ENCODE measurements at regions not wholly inside any gene's neighbourhood (a gene's known extent, or its start where the extent isn't known, plus 50 kb on each side); places are given as distances from the start of the nearest gene placed in this dataset.

DNA sequence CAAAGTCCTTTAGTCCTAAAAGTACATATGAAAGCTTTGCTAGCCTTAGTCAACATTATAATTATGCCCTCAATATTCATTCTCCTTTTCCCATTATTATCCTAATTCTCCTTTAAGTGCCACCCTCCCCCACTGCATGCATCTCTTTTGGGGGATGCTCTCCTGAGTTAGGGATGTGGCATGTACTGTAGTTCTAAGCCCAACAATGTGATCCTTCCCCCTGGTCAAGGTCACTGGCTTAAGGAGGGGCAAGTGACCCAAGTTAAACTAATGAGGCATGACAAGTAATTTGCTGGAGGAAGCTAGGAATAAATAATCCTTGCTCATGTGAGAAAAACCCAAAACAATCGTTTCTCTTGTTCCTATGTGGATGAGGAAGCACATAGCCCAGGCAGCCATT lies 343.9 kb upstream of the SUCLG2 start:
- ChIA-PET POLR2A (ENCODE audit: partially characterized antibody) (no interaction called here), CTCF (ENCODE audit: partially characterized antibody) (interaction anchor here (0.7 to 1.5 kb wide), 4 partner anchors 8 to 13 kb away, joined by 3 to 5 read pairs (median 4); no protein-coding TSS in a partner anchor)
- Histone ChIP-seq H2BK15ac (ENCODE audit: low read length) (no peak overlapping the region), H3K4ac (replicated peaks; ENCODE audit: insufficient read length, low read depth, low read length) (no peak overlapping the region), H2BK120ac (replicated peaks; ENCODE audit: low read depth, low read length) (no peak overlapping the region), H3K9me3 (ENCODE audit: insufficient read depth in 2 of 2, low read depth in 1 of 2, low read length in 1 of 2) (0 out of 4 replicates have a peak, but pooled peaks cover 0 to 3% of the 10 kb centered on the region in 2 experiments), H3K23ac (ENCODE audit: insufficient read length) (no peak overlapping the region), H3K36me3 (ENCODE audit: control insufficient read depth in 2 of 4, insufficient read depth in 4 of 4, low read length in 3 of 4) (no peaks in the 10 kb centered on the region), H4K91ac (replicated peaks; ENCODE audit: insufficient read length, low read length) (no peak overlapping the region), H3K18ac (ENCODE audit: extremely low read depth, low read length) (no peak overlapping the region), H2AFZ (ENCODE audit: low read length) (no peak overlapping the region), H3K4me3 (ENCODE audit: extremely low read depth in 1 of 4, insufficient read depth in 2 of 4, low read depth in 3 of 4, low read length in 4 of 4) (no peak overlapping the region; a peak in 1 of 8 replicates), H3K27me3 (replicated peaks in 1 of 4; ENCODE audit: control insufficient read depth in 3 of 4, extremely low read depth in 1 of 4, insufficient read depth in 3 of 4, low read length in 3 of 4) (peaks cover 0 to 2% (median 0%) of the 10 kb centered on the region in 4 experiments; a peak in 1 of 7 replicates), H3K23me2 (ENCODE audit: low read depth, low read length) (no peaks in the 10 kb centered on the region), H3K79me2 (ENCODE audit: control insufficient read depth in 1 of 2, insufficient read depth in 2 of 2, low read length in 2 of 2) (no peaks in the 10 kb centered on the region), H2BK12ac (ENCODE audit: low read depth, low read length) (no peak overlapping the region), H3K14ac (ENCODE audit: insufficient read length) (no peak overlapping the region), H3K56ac (replicated peaks; ENCODE audit: insufficient read length, low read depth, low read length) (no peak overlapping the region), H4K8ac (ENCODE audit: extremely low read depth, insufficient read depth, low read length) (no peak overlapping the region), H2BK5ac (ENCODE audit: low read depth, low read length) (no peak overlapping the region), H3K4me1 (replicated peaks in 1 of 4; ENCODE audit: control insufficient read depth in 3 of 4, insufficient read depth in 4 of 4, low read length in 3 of 4) (peaks cover 0 to 4% (median 0%) of the 10 kb centered on the region in 4 experiments; a peak in 2 of 7 replicates), H4K5ac (ENCODE audit: insufficient read length, low read depth, low read length) (no peak overlapping the region), H3K27ac (ENCODE audit: low read depth, low read length) (no peak overlapping the region), H2AK5ac (ENCODE audit: low read depth, low read length) (no peak overlapping the region), H2BK20ac (ENCODE audit: low read length) (no peak overlapping the region), H3K79me1 (ENCODE audit: low read depth, low read length) (no peaks in the 10 kb centered on the region), H3K4me2 (ENCODE audit: insufficient read depth in 1 of 2, low read depth in 2 of 2, low read length in 2 of 2) (peak overlapping the region in 1 of 2 experiments; percentile 36; a peak in 1 of 4 replicates), H3K9ac (replicated peaks in 1 of 4; ENCODE audit: extremely low read depth in 1 of 4, low read depth in 3 of 4, low read length in 3 of 4) (no peak overlapping the region), H4K20me1 (replicated peaks in 1 of 2; ENCODE audit: control insufficient read depth in 1 of 2, insufficient read depth in 2 of 2, low read length in 2 of 2) (no peaks in the 10 kb centered on the region)
- TF ChIP-seq MAFK (IDR thresholded peaks at IDR 0.05; ENCODE audit: low read depth, low read length): no peak
- peak; percentile 85 for TF ChIP-seq YY1 (IDR thresholded peaks at IDR 0.05; ENCODE audit: low read depth, low read length)
- 75% methylated on average over 1 of the region's 1 CpG; no CpG with 5 or more reads in 1 of the 2 experiments for WGBS, 2 experiments (ENCODE audit: extremely low coverage in 1 of 2, insufficient coverage in 1 of 2, insufficient read length in 1 of 2, insufficient replicate concordance in 2 of 2, low coverage in 1 of 2, low lambda C conversion rate in 2 of 2, missing lambda C conversion rate in 1 of 2)
- no peak for FAIRE-seq
- DNase-seq (ENCODE audit: low read depth in 1 of 2, low spot score in 2 of 2): peak in 1 of 2 experiments; percentile 3
